EH (cell line): ENCODE measurements at regions not wholly inside any gene's neighbourhood (a gene's known extent, or its start where the extent isn't known, plus 50 kb on each side); places are given as distances from the start of the nearest gene placed in this dataset.

ENCODE experiments used
- DNase-seq: peaks from one replicate; pipeline ENCODE4 v3.0.0-alpha.2; 2015; ENCODE audit warnings: low read depth

DNA sequence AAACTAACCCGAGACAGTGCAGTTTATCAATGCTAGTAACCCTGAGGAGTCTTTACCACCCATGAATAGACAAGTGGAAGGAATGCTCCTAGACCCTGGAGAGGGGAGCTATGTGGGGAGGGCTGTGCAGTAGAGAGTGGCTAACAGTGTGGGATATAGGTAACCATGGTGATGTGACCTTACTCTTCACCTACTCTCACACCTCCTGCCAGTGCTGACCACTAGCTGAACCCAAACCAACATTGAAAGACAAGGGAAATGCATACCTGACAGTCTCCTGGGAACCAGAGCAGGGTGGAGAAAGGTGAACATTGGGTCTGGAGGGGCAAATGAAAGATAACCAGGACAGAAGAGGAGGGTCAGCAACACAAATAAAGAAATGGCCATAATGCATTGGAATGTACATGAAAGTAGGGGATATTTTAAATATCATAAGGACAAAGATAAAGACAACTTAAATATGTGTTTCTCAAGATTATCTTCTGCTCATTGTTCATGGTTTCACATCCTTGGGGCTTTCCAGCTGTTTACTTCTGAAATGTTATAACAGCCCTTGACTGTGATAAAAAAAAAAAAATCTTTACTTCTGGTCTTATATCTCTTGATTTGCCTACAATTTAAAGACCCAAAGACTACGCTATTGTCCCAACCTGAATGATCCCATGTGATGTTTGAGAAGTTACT, 983.3 kb upstream of the TENM4 start:
- no peak for DNase-seq

DNA sequence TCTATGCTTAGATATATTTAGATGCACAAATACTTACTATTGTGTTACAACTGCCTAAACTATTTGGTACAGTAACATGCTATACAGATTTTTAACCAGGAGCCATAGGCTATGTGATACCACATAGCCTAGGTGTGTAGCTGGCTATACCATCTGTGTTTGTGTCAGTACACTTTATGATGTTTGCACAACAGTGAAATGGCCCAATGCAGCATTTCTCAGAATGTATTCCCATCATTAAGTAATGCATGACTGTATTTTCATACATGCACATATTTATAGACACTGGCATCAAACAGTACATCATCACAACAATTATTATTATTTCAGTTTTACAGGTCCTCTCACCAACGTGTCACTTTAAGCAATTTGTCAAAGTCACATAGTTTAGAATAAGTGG, 979.5 kb upstream of the TENM4 start:
- DNase-seq, result no peak

DNA sequence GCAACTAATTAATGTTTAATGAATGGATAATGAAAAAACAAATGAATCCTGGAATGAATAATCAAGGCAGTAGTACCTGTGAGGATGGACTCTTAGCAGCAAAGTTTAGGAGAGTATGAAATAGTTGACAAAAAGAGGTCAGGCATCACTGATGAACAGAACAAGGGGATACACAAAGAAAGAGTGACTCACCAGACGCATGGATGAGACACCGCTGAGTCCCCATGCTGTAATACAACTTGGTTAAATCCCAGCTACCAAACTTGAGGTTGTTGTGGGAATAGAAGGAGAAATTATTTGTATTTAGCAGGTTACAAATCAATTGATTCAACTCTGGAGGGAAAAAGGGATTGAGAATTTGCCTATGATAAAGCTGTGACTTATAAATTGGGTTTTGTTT, 976.9 kb upstream of the TENM4 start:
- no peak for DNase-seq

DNA sequence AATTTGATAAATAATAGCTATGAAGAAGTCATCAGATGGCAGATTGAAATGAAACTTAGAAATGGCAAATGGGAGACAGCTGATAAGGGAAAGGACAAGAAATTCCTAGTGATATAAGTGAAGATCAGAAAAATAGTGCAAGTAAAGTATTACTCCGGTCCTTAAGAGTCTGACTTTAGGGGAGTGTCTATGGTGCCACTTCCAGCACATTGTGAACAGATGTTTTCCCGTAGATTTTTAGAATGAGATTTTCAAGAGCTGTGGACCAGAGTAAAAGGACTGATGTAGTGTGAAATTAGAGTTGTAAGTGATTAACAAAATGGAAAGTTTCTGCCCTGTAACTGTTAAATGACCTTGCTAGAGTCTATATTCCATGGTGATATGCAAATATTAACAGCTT, 974.8 kb upstream of the TENM4 start:
- DNase-seq, result no peak

DNA sequence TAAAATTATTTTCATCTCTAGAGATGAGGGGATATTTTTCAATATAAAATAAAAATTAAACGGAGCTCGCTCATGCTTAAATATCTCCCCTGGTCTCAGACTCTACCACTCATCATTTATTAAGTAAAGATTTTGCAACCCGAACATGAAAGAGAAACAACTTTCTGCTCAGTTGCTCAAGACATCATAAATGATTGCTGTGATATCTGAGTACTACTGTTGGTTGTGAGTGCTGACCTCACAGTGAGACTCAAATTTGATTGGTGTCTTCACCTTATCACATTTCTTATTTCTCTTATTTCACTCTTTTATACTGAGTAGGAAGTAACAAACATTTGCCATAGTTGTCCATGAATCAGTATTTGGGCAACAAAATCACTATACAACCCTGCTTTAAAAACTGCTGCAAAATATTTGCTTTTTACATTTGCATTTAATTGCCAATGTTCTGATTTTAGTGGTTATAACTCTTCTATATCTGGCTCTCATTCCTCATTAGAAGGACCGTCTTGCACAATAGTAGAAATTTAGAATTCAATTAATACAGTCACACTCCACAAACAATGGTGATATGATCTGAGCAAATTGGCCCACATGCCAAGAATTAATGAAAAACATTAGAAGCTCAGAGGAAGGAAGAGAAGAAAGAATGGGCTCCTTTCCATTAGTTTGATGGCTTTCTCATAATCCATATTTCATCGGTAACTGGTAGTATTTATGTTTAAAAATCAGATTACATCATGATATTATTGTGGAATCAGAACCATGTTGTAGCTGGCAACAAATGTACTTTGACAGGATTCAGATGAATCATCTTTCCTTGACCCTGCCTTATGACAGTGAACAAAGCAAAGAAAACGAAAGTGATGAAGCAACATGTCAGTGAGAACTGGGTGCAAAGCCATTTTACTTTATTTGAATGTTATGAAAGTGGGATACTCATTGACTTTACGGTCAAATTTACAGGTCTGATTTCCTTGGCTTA, 973.6 kb upstream of the TENM4 start:
- DNase-seq, result no peak

DNA sequence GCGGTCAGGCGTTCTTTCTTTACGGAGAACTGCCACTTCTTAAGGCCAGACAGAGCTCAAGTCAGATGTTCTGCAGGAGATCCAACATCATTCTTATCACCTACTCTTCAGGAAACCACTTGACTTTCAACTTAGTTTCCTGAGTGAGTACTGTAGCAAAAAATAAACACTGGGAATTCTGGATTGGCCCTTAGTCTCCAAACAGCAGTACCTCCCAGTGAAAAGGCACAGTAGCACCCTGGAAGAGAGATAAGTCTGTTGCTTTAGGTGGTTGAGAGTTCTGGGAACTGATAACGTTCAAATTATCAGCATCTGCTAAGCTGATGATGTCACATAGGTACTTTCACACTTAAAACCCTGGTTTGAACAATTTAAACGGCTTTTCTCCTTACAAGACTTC, 971.8 kb upstream of the TENM4 start:
- no peak for DNase-seq

DNA sequence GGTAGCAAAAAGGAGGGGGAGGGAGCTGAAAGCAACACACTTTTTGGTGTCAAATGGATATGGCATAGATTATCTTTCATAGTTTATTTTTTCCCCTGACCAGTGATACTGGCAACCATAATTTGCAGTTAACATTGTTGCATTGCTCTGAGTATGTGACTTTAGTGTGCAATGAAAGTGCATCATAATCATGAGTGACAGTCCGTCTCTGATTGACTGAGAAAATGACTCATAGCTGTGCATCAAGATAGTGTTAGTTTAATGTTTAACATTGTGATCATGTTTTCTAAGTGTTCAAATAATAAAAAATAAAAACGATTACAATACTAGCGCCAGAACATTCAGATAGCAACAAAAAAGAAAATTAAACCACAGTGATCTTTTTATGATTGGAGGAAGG, 952.4 kb upstream of the TENM4 start:
- DNase-seq, result no peak

DNA sequence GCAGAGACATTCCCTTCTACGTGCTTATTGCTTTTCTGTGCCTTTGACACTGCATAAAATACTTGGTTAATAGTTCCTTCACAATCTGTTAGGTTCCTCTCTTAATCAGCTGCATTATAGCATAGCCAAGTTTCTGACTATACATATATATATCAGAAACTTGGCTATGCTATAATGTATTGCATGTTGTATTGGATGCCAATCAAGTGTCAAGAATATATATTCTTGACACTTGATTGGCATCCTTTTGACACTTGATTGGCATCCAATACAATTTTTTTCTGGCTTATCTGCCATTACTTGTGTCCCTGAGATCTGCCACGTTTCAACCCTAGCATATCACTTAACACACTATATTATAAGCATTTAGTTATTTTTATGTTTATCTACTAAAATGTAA, 949.7 kb upstream of the TENM4 start:
- DNase-seq, result no peak

DNA sequence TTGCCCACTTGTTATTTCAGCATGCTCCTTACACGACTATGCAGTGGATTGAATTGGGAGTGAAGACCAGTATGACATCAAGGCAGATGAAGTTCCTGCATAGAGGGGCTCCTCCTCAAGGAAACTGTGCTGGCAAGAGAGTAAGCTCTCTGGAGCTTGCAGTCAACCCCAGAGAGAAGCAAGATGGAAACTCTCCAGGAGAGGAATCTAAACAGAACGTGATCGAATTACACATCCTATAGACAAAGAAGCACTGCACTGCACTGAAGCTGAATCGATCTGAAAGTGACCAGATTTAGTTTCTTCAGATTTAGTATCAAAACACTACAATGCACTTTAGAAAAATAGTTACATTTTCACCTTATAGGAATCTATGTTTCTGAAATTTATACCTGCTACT, 947.7 kb upstream of the TENM4 start:
- no peak for DNase-seq

DNA sequence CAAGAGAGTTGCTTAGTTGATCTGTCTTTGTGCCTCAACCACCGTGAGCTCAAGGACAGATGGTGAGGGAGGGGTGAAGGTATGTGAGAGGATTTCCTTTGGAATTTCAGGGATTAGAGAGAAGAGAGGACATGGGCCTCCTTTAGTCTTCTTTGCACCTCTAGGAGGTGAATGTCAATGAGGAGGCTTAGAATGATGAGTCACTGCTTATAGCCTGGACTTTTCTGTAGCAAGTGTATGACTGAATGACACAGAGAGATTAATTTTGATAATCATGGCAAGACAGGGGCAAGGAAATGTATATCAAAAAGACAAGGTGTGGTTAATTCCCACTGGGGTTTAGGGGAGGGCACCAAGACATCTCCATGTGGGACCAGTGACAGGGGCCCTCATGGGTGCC, 947.3 kb upstream of the TENM4 start:
- DNase-seq, result no peak

DNA sequence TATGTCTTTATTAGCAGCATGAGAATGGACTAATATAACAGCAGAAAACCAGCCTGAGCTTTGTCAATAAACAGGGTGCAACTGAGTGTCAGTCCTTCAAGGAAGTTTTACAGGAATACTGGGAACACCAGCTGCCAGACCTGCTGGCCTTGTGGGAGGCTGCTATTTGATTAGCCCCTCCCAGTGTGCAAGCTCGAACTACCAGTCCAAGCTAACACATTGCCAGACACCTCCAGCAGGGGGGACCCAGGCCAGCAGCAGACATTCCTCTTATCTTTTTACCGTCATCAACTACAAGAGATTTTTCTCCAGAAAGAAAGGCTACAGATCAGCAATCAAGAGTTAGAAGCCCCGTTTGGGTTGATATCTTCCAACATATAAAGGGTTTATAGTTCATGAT, 942.8 kb upstream of the TENM4 start:
- DNase-seq, result no peak

DNA sequence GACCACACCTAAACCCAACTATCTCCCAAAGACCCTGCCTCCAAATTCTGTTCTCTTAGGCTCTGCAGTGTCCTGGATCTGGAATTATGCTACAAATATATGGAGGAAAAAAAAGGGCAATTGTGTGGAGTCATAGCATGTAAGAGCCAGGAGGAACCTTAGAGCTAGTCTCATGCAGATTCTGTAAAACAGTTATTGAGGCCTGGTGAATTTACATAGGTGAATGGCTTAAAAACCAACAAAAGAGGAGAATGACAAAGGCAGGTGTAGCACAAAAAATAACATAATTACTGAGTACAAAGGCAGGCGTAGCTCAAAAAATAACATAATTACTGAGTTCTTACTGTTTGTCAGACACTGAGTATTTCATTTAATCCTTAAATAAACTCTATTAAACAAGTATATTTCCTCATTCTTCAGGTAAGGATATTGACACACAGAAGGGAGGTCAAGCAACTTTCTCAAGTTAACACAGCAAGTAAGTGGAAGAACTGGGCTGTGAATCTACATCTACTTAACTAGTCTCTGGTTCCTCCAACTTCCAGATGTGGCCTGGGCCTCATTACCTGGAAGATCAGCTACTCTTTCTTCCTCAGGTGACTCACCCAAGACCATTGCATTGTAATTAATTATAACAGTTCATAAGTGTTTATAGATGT, 938.9 kb upstream of the TENM4 start:
- DNase-seq, result no peak

DNA sequence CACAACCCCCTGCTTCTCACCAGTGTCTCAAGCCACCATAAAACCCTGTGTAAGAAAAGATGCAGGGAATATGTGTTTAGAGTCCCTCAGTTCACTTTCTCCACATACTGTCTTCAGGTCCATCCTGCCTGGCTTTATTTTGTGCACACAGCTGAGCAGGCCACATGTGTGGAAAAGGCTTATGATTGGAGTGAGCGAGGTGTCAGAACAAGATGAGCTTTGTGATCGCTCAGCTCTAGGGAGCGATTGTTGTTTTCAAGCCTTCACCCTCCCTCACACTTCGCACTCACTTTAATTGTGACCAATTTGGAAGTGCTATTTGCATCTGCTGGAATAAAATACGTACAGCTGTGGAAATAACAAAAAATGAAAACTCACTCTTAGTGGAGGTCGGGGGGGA, 931.1 kb upstream of the TENM4 start:
- no peak for DNase-seq

DNA sequence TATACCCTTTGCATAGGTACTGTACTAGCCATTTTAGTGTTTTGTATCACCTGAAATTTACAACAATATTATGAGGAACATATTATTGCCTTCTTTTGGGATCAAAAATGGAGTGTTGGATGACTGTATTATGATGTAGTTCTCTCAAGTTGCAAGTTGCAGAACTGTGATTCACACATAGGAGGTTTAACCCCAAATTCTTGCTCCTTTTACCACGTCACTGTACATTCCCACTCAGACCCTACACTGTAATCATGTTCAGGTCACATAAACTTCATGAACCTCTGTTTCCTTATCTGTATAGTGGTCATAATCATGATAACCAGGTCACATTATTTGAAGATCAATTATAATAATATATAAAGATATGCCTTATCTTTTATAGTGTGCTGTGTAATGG, 925.1 kb upstream of the TENM4 start:
- no peak for DNase-seq

DNA sequence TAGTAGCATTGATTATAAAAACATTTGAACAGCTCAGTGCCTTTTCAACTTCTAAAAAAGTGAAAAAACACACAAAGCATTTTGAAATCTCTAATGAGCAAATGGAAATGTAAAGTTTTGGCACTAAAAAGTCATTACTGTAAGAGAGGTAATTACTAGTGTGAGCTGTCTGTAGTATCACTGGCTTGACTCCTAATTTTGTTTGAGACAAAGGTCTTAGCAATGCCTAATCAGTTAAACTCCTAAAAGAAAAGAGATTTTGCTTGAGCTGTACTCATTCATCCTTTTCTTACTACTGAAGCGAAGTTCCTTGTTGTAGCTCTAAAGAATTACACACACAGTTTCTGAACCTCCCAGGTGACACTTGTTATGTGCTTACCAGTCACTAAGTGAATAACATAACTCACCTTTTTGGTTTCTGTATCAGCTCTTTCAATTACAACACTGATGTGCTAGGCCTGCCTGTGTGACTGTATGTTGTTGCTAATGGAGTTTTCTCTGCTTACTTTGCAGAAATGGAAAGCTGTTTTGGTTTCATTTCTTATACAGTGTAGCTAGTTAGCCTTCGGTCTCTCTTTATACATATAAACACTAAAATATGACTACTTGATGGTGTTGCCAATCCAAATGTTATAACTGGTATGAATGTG, 924.4 kb upstream of the TENM4 start:
- DNase-seq, result no peak

DNA sequence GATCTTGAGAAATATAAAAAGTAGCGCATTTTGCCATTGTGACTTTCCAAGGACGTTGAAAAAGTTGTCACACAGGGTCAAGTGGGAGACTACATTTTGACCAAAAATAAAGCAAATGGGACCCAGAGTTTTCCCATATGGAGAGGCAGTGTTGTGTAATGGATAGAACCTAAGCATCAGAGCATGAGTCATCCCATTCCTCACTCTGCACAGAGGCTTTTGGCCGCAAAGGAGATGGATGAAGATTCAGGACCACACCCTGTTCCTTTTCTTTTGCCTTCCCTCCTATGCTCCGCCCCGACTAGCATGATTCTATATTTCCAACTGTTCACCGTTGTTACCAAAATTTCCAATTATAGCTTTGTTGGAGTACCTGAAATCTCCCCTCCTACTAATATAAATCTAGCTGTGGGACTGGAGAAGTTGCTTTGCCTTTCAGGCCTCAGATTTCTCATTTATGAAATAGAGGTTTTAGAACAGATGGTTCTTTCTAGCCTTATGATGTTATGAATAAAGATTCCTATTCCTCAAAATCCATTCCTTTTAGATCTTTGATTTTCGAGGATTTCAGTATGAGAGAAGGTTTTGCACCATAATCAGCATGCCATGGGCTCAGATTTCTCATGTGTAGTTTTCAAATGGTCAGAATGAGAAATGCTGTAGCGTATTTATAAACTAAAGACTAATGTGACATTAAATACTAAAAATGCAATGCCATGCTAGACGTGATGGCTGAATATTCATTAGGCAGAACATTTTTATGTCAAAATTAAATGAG, 921.9 kb upstream of the TENM4 start:
- no peak for DNase-seq

DNA sequence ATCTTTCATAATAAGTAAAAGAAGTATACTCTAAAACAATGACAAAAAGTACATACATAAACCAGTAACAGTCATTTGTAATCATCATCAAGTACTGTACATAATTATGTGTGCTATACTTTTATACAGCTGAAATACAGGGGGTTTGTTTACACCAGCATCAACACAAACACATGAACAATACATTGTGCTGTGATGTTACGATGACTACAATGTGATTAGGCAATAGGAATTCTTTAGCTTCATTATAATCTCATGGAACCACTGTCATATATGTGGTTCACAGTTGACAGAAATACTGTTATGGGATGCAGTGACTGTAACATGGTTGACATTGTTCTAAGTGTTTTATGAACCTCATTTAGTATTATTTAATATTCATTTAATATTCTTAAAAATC, 914.4 kb upstream of the TENM4 start:
- DNase-seq, result no peak

DNA sequence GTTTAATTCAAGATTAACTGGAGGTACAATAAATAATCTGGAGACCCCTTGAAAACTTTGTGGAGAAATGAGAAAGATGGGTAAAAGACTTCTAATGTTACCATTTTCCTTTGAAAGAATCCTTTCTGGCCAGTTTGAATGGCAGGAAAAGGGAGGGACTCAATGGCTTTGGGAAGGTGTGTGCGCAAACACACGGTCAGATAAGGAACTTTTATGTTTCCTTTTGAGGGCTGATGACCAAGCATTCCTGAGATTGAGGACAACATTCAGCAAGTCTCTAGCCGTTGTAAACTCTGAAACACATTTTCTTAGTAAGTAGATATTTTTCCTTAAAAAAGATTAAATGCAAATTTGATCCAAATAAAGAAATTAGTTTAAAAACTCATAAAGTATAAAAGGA, 909.7 kb upstream of the TENM4 start:
- DNase-seq, result no peak

DNA sequence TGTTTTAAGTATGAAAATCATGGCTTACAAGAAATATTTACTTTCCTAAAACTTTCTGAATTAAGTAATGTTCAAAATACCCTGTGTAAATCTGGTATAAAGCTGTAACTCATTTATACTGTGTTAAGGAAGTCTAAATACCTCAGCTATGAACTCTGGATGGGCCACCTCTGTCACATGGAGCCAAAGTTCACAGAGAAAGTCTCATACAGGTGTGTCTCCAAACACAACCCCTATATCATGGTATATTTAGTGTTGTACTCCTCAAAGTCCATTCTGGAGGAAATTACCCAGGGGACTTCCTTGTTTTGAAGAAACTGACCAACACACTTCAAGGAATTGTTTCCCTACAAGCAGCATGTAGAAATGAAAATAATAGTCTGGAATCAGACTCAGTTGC, 909.2 kb upstream of the TENM4 start:
- DNase-seq, result no peak

DNA sequence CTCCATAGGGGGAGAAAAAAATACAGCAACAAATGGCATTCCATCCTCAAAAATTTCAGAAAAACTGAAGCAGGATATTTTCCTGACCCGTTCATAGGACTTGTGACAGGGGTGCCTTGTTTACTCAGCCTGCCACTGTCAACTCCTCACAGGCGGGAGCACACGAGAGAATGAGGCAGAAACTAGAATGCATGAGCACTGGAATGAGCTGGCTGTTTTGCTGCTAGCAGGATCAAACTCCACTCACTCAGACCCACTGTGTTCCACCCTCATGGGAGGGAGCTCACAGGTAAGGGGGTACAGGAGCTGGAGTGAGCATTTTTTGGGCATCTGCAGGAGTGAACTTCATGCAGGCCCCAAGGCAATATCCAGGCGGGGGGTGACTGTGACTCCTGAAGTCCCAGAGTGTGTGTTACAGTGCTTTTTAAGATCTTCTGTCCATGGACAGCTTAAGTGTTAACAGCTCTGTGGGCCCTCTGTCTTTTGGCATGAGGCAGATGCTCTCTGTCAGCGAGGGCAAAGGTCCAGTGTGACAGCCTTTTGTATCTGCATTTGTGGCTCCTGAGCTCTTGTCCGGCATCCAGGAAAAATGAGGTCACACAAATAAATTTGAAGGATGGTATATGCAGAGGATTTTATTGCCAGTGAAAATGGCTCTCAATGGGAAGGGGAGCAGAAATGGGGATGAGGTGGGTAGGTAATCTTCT, 905.7 kb upstream of the TENM4 start:
- no peak for DNase-seq

DNA sequence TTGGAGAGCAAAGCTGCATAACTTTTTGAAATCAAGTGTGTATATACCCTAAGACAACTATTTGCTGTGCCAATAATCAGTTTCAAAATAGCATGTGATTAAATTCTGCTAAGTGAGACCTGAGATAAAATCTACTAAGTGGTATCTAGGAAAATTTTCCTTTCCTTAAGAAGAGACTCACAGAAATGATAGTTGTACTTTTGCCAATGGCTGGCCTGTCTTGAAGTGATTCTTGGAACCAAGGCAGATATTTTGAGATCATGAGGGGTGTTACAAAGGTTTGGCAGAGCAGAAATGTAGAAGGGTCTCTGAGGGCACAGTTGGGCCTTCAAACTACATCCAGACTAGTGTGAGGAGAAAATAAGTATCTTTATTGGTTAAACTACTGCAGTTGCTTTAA, 902.6 kb upstream of the TENM4 start:
- no peak for DNase-seq
